ENCODE measurements at regions not wholly inside any gene's neighbourhood (a gene's known extent, or its start where the extent isn't known, plus 50 kb on each side); places are given as distances from the start of the nearest gene placed in this dataset.

- H3K4me3 ChIP-seq (ENCODE audit: control insufficient read depth, low read depth, low read length), result no peak overlapping the region
- no peak for TF ChIP-seq CTCF (conservative IDR thresholded peaks at IDR 0.05; ENCODE audit: control insufficient read depth, insufficient read depth, low read depth, low read length)
- DNase-seq (ENCODE audit: low read depth), result peak; percentile 17
Observed at GRCh38 chr1:70627910-70628309, 216.8 kb downstream of the CTH start.

- no peak for TF ChIP-seq CTCF (conservative IDR thresholded peaks at IDR 0.05; ENCODE audit: control insufficient read depth, insufficient read depth, low read depth, low read length)
- H3K4me3 ChIP-seq (ENCODE audit: control insufficient read depth, low read depth, low read length), result no peak overlapping the region
- DNase-seq (ENCODE audit: low read depth), result no peak
Observed at GRCh38 chr1:70628973-70629372, 217.9 kb downstream of the CTH start.

- no peak for TF ChIP-seq CTCF (conservative IDR thresholded peaks at IDR 0.05; ENCODE audit: control insufficient read depth, insufficient read depth, low read depth, low read length)
Observed at GRCh38 chr1:70633004-70633403, 221.9 kb downstream of the CTH start.

GRCh38 chr1:70635868-70636267, 224.8 kb downstream of the CTH start:
- no peak for DNase-seq (ENCODE audit: low read depth)
- H3K4me3 ChIP-seq (ENCODE audit: control insufficient read depth, low read depth, low read length), result no peak overlapping the region
- TF ChIP-seq CTCF (conservative IDR thresholded peaks at IDR 0.05; ENCODE audit: control insufficient read depth, insufficient read depth, low read depth, low read length), result no peak

More at GRCh38 chr1:70633004-70633403, 221.9 kb downstream of the CTH start:
- DNase-seq (ENCODE audit: low read depth), result peak; percentile 3
- H3K4me3 ChIP-seq (ENCODE audit: control insufficient read depth, low read depth, low read length), result no peak overlapping the region

- DNase-seq (ENCODE audit: low read depth), result no peak
- H3K4me3 ChIP-seq (ENCODE audit: control insufficient read depth, low read depth, low read length), result no peak overlapping the region
- TF ChIP-seq CTCF (conservative IDR thresholded peaks at IDR 0.05; ENCODE audit: control insufficient read depth, insufficient read depth, low read depth, low read length), result no peak
Observed at GRCh38 chr1:70641868-70642267, 230.8 kb downstream of the CTH start.

GRCh38 chr1:70656361-70656760, 245.3 kb downstream of the CTH start:
- no peak overlapping the region for H3K4me3 ChIP-seq (ENCODE audit: control insufficient read depth, low read depth, low read length)
- DNase-seq (ENCODE audit: low read depth), result peak; percentile 58
- no peak for TF ChIP-seq CTCF (conservative IDR thresholded peaks at IDR 0.05; ENCODE audit: control insufficient read depth, insufficient read depth, low read depth, low read length)

GRCh38 chr1:70659891-70660290, 248.8 kb downstream of the CTH start:
- no peak for DNase-seq (ENCODE audit: low read depth)

More at GRCh38 chr1:70659891-70660290, 248.8 kb downstream of the CTH start:
- TF ChIP-seq CTCF (conservative IDR thresholded peaks at IDR 0.05; ENCODE audit: control insufficient read depth, insufficient read depth, low read depth, low read length), result no peak
- no peak overlapping the region for H3K4me3 ChIP-seq (ENCODE audit: control insufficient read depth, low read depth, low read length)
